HEK293 (cell line): ENCODE measurements at regions not wholly inside any gene's neighbourhood (a gene's known extent, or its start where the extent isn't known, plus 50 kb on each side); places are given as distances from the start of the nearest gene placed in this dataset.

Source experiments
- CTCF ChIA-PET: fragments of 350-600 bp; formaldehyde crosslinking; extraction: SDS; loops from one replicate; lab custom pipeline; 2021; ENCODE audit warnings: antibody characterized with exemption; lab: Yijun Ruan, JAX
- POLR2A ChIA-PET: fragments of 300-600 bp; formaldehyde crosslinking; extraction: SDS; loops from one replicate; lab custom pipeline; 2020; ENCODE audit warnings: antibody characterized with exemption, inconsistent platforms; lab: Yijun Ruan, JAX
- H3K27ac ChIP-seq: fragments of 200-500 bp; sonication (Bioruptor generic); 2 replicates; pipeline ENCODE4 v1.5.1; 2014; ENCODE audit warnings: low read depth, low read length, control low read depth, inconsistent platforms; ENCODE audit errors: extremely low read depth
- H3K36me3 ChIP-seq, 2 experiments: fragments of 200-500 bp in 1 of 2; sonication (Bioruptor generic) in 1 of 2; 1 replicate in 1 of 2; 2 replicates in 1 of 2; pipeline ENCODE4 v1.5.1; 2014 to 2017; ENCODE audit warnings: inconsistent platforms in 2 of 2, low read length in 2 of 2; ENCODE audit not compliant: control insufficient read depth in 2 of 2, insufficient read depth in 1 of 2
- H3K4me1 ChIP-seq: fragments of 200-500 bp; sonication (Bioruptor generic); 2 replicates; pipeline ENCODE4 v1.5.1; 2014; ENCODE audit warnings: mild to moderate bottlenecking, low read length, inconsistent platforms; ENCODE audit not compliant: control insufficient read depth, insufficient read depth
- H3K4me3 ChIP-seq: 2 replicates; pipeline ENCODE4 v1.5.1; 2011; ENCODE audit warnings: low read depth, mild to moderate bottlenecking, control low read depth, low read length, moderate library complexity
- H3K9me3 ChIP-seq: fragments of 200-500 bp; sonication (Bioruptor generic); 2 replicates; pipeline ENCODE4 v1.5.1; 2014; ENCODE audit warnings: low read depth, low read length, inconsistent platforms; ENCODE audit not compliant: control insufficient read depth, insufficient read depth
- BCL11B ChIP-seq: fragments of 450-650 bp; formaldehyde crosslinking; IDR thresholded peaks from 2 replicates; pipeline ENCODE4 v1.5.1; 2016; ENCODE audit warnings: low read depth, missing biosample characterization, missing genetic modification characterization
- GLIS1 ChIP-seq: fragments of 450-650 bp; formaldehyde crosslinking; IDR thresholded peaks from 2 replicates; pipeline ENCODE4 v1.5.1; 2016; ENCODE audit warnings: missing biosample characterization, missing genetic modification characterization
- GLIS2 ChIP-seq: fragments of 450-650 bp; formaldehyde crosslinking; IDR thresholded peaks from 2 replicates; pipeline ENCODE4 v1.5.1; 2016; ENCODE audit warnings: missing biosample characterization, missing genetic modification characterization
- HOXA7 ChIP-seq: sonication (generic); formaldehyde crosslinking; IDR thresholded peaks from 2 replicates; pipeline ENCODE4 v1.8.1; 2022; ENCODE audit warnings: missing genetic modification reagents, borderline replicate concordance
- HOXC10 ChIP-seq: sonication (generic); formaldehyde crosslinking; IDR thresholded peaks from 2 replicates; pipeline ENCODE4 v1.8.1; 2023; ENCODE audit warnings: mild to moderate bottlenecking, missing genetic modification reagents
- MYNN ChIP-seq: fragments of 450-650 bp; formaldehyde crosslinking; IDR thresholded peaks from 2 replicates; pipeline ENCODE4 v1.5.1; 2016; ENCODE audit warnings: missing biosample characterization, missing genetic modification characterization, borderline replicate concordance
- PRDM1 ChIP-seq: fragments of 450-650 bp; formaldehyde crosslinking; IDR thresholded peaks from 2 replicates; pipeline ENCODE4; 2016; ENCODE audit warnings: missing biosample characterization, missing genetic modification characterization
- SP2 ChIP-seq: fragments of 450-650 bp; formaldehyde crosslinking; IDR thresholded peaks from 2 replicates; pipeline ENCODE4 v1.5.1; 2016; ENCODE audit warnings: missing biosample characterization, missing genetic modification characterization
- ZBTB1 ChIP-seq: fragments of 450-650 bp; formaldehyde crosslinking; IDR thresholded peaks from 2 replicates; pipeline ENCODE4 v1.5.1; 2016; ENCODE audit warnings: missing biosample characterization, missing genetic modification characterization
- ZBTB48 ChIP-seq: fragments of 450-650 bp; formaldehyde crosslinking; IDR thresholded peaks from 2 replicates; pipeline ENCODE4 v1.5.1; 2016; ENCODE audit warnings: missing biosample characterization, missing genetic modification characterization
- ZNF121 ChIP-seq: fragments of 450-650 bp; formaldehyde crosslinking; IDR thresholded peaks from 2 replicates; pipeline ENCODE4 v1.5.1; 2016; ENCODE audit warnings: missing biosample characterization, missing genetic modification characterization
- ZNF174 ChIP-seq: fragments of 450-650 bp; formaldehyde crosslinking; IDR thresholded peaks from 2 replicates; pipeline ENCODE4 v1.5.0; 2017; ENCODE audit warnings: missing biosample characterization, mild to moderate bottlenecking, missing genetic modification characterization
- ZNF23 ChIP-seq: fragments of 450-650 bp; formaldehyde crosslinking; IDR thresholded peaks from 2 replicates; pipeline ENCODE4 v1.5.1; 2016; ENCODE audit warnings: missing biosample characterization, missing genetic modification characterization, borderline replicate concordance
- ZNF24 ChIP-seq: fragments of 450-650 bp; formaldehyde crosslinking; IDR thresholded peaks from 2 replicates; pipeline ENCODE4 v1.5.1; 2016; ENCODE audit warnings: missing biosample characterization, missing genetic modification characterization
- ZNF311 ChIP-seq: fragments of 450-650 bp; formaldehyde crosslinking; IDR thresholded peaks from 2 replicates; pipeline ENCODE4 v1.5.1; 2017; ENCODE audit warnings: missing biosample characterization, missing genetic modification characterization, borderline replicate concordance
- ZNF473 ChIP-seq: fragments of 450-650 bp; formaldehyde crosslinking; IDR thresholded peaks from 2 replicates; pipeline ENCODE4 v1.5.1; 2017; ENCODE audit warnings: missing biosample characterization, missing genetic modification characterization
- ZNF529 ChIP-seq: fragments of 450-650 bp; formaldehyde crosslinking; IDR thresholded peaks from 2 replicates; pipeline ENCODE4 v1.5.1; 2017; ENCODE audit warnings: missing genetic modification characterization, missing biosample characterization; ENCODE audit not compliant: insufficient replicate concordance
- ZNF548 ChIP-seq: fragments of 450-650 bp; formaldehyde crosslinking; IDR thresholded peaks from 2 replicates; pipeline ENCODE4 v1.5.1; 2016; ENCODE audit warnings: missing biosample characterization, missing genetic modification characterization
- ZNF571 ChIP-seq: fragments of 450-650 bp; formaldehyde crosslinking; IDR thresholded peaks from 2 replicates; pipeline ENCODE4 v1.5.0; 2017; ENCODE audit warnings: missing biosample characterization, missing genetic modification characterization
- ZNF623 ChIP-seq: fragments of 450-650 bp; formaldehyde crosslinking; IDR thresholded peaks from 2 replicates; pipeline ENCODE4 v1.5.1; 2016; ENCODE audit warnings: missing biosample characterization, missing genetic modification characterization
- ZNF624 ChIP-seq: fragments of 450-650 bp; formaldehyde crosslinking; IDR thresholded peaks from 2 replicates; pipeline ENCODE4 v1.5.1; 2017; ENCODE audit warnings: missing biosample characterization, missing genetic modification characterization
- ZNF670 ChIP-seq: fragments of 450-650 bp; formaldehyde crosslinking; IDR thresholded peaks from 2 replicates; pipeline ENCODE4 v1.5.1; 2016; ENCODE audit warnings: missing biosample characterization, missing genetic modification characterization, low read depth
- ZNF677 ChIP-seq: fragments of 450-650 bp; IDR thresholded peaks from 2 replicates; pipeline ENCODE4 v1.5.0; 2018; ENCODE audit warnings: missing biosample characterization, mild to moderate bottlenecking, missing genetic modification characterization, moderate library complexity
- ZNF701 ChIP-seq: fragments of 450-650 bp; formaldehyde crosslinking; IDR thresholded peaks from 2 replicates; pipeline ENCODE4 v1.5.1; 2016; ENCODE audit warnings: missing biosample characterization, missing genetic modification characterization
- ZNF837 ChIP-seq: fragments of 450-650 bp; formaldehyde crosslinking; IDR thresholded peaks from 2 replicates; pipeline ENCODE4 v1.5.1; 2016; ENCODE audit warnings: missing biosample characterization, missing genetic modification characterization
- ZSCAN16 ChIP-seq: fragments of 450-650 bp; formaldehyde crosslinking; IDR thresholded peaks from 2 replicates; pipeline ENCODE4 v1.5.1; 2016; ENCODE audit warnings: missing biosample characterization, missing genetic modification characterization
- TF ChIP-seq, protein P1 (sequence below): fragments of 450-650 bp; formaldehyde crosslinking; IDR thresholded peaks from 2 replicates; pipeline ENCODE4 v1.5.1; 2016; ENCODE audit warnings: missing biosample characterization, missing genetic modification characterization
- TF ChIP-seq, protein P2 (sequence below): fragments of 450-650 bp; formaldehyde crosslinking; IDR thresholded peaks from 2 replicates; pipeline ENCODE4 v1.5.1; 2016; ENCODE audit warnings: missing biosample characterization, missing genetic modification characterization
- TF ChIP-seq, protein P3 (sequence below): fragments of 450-650 bp; formaldehyde crosslinking; IDR thresholded peaks from 2 replicates; pipeline ENCODE4 v1.5.1; 2016; ENCODE audit warnings: missing biosample characterization, missing genetic modification characterization
- TF ChIP-seq, protein P4 (sequence below): fragments of 450-650 bp; formaldehyde crosslinking; IDR thresholded peaks from 2 replicates; pipeline ENCODE4 v1.5.1; 2016; ENCODE audit warnings: missing biosample characterization, missing genetic modification characterization
- TF ChIP-seq, protein P5 (sequence below): fragments of 450-650 bp; formaldehyde crosslinking; IDR thresholded peaks from 2 replicates; pipeline ENCODE4 v1.5.1; 2016; ENCODE audit warnings: missing biosample characterization, missing genetic modification characterization

DNA sequence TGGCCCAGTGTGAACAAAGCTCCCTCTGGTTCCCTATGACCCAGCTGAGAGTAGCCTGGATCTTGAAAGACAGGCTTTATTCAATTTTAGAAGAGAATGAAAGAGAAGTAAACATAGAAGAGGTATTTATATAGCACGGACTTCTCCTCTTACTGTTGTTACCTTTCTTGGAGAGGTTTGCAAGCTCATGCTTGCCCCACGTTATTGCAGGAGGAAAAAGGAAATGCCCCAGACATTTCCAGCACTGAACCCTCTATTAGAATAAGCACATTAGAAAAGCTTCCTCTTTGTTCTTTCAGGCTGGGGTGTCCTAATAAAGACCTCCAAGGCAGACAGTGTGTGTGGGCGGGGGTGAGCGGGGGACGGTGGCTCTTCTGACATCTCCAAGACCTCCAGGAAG, 98.7 kb upstream of the AGBL1 start:
- no peak for TF ChIP-seq ZBTB48 (tag by site-specific recombination)
- TF ChIP-seq SP2 (tag by site-specific recombination), result no peak
- no peak for TF ChIP-seq ZNF624
- TF ChIP-seq ZNF121, result no peak
- TF ChIP-seq ZSCAN16 (tag by site-specific recombination), result no peak
- no peak for TF ChIP-seq ZNF571 (tag by site-specific recombination)
- TF ChIP-seq ZNF623 (tag by site-specific recombination), result no peak
- no peak for TF ChIP-seq HOXC10 (CRISPR knock-in tag)
- TF ChIP-seq ZNF23 (tag by site-specific recombination), result no peak
- TF ChIP-seq MYNN (tag by site-specific recombination), result no peak
- TF ChIP-seq ZNF677 (tag by site-specific recombination), result no peak
- no peak for TF ChIP-seq ZNF174 (tag by site-specific recombination)
- TF ChIP-seq ZNF548 (tag by site-specific recombination), result no peak
- no peak for TF ChIP-seq ZNF311 (tag by site-specific recombination)
- TF ChIP-seq, protein P1, sequence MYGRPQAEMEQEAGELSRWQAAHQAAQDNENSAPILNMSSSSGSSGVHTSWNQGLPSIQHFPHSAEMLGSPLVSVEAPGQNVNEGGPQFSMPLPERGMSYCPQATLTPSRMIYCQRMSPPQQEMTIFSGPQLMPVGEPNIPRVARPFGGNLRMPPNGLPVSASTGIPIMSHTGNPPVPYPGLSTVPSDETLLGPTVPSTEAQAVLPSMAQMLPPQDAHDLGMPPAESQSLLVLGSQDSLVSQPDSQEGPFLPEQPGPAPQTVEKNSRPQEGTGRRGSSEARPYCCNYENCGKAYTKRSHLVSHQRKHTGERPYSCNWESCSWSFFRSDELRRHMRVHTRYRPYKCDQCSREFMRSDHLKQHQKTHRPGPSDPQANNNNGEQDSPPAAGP (tag by site-specific recombination), result no peak
- ChIA-PET POLR2A (no interaction called here), CTCF (interaction anchor here (1.9 kb wide), 1 partner anchor 116 kb away, joined by 4 read pairs; no protein-coding TSS in a partner anchor)
- no peaks in the 10 kb centered on the region for H3K4me1 ChIP-seq
- no peaks in the 10 kb centered on the region for H3K9me3 ChIP-seq
- no peaks in the 10 kb centered on the region for H3K36me3 ChIP-seq
- no peak overlapping the region for H3K4me3 ChIP-seq
- no peak overlapping the region for H3K27ac ChIP-seq

DNA sequence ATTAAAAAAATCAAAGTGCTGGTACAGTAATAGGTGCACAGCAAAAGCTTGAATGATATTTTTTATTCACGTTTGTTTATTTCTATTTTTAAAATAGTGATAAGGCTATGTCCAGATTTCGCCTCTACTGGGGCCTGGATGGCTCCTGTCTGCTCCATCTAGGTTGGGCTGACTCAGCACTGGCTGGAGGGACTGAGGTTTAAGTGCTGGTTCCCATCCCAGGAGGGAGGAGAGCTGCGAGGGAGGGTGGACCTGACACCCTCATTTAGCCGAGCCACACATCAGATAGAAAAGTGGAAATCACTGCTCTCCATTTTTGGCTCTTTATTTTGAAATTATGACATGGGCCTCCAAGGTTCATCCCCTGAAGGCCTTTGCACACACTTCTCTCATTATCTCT, 95.4 kb upstream of the AGBL1 start:
- Histone ChIP-seq H3K4me1 (no peaks in the 10 kb centered on the region), H3K4me3 (no peak overlapping the region), H3K36me3 (no peaks in the 10 kb centered on the region), H3K9me3 (no peaks in the 10 kb centered on the region), H3K27ac (no peak overlapping the region)
- ChIA-PET POLR2A (no interaction called here), CTCF (no interaction called here)
- TF ChIP-seq ZNF24 (tag by site-specific recombination) (no peak), ZNF837 (no peak), ZNF624 (no peak), ZBTB1 (tag by site-specific recombination) (no peak), GLIS2 (tag by site-specific recombination) (no peak), GLIS1 (tag by site-specific recombination) (no peak), ZNF529 (no peak), ZNF670 (tag by site-specific recombination) (no peak), PRDM1 (no peak), ZNF473 (tag by site-specific recombination) (no peak), HOXA7 (no peak), ZNF701 (tag by site-specific recombination) (no peak), BCL11B (tag by site-specific recombination) (no peak)
- TF ChIP-seq, protein P2, sequence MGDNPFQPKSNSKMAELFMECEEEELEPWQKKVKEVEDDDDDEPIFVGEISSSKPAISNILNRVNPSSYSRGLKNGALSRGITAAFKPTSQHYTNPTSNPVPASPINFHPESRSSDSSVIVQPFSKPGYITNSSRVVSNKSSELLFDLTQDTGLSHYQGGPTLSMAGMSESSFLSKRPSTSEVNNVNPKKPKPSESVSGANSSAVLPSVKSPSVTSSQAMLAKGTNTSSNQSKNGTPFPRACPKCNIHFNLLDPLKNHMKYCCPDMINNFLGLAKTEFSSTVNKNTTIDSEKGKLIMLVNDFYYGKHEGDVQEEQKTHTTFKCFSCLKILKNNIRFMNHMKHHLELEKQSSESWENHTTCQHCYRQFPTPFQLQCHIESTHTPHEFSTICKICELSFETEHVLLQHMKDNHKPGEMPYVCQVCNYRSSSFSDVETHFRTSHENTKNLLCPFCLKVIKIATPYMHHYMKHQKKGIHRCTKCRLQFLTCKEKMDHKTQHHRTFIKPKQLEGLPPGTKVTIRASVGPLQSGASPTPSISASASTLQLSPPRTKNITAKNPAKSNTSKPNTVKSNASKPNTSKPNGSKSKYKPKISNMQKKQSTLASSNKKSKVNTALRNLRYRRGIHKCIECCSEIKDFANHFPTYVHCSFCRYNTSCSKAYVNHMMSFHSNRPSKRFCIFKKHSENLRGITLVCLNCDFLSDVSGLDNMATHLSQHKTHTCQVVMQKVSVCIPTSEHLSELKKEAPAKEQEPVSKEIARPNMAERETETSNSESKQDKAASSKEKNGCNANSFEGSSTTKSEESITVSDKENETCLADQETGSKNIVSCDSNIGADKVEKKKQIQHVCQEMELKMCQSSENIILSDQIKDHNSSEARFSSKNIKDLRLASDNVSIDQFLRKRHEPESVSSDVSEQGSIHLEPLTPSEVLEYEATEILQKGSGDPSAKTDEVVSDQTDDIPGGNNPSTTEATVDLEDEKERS, result no peak
- TF ChIP-seq, protein P3, sequence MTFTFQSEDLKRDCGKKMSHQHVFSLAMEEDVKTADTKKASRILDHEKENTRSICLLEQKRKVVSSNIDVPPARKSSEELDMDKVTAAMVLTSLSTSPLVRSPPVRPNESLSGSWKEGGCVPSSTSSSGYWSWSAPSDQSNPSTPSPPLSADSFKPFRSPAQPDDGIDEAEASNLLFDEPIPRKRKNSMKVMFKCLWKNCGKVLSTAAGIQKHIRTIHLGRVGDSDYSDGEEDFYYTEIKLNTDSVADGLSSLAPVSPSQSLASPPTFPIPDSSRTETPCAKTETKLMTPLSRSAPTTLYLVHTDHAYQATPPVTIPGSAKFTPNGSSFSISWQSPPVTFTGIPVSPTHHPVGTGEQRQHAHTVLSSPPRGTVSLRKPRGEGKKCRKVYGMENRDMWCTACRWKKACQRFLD, result no peak
- TF ChIP-seq, protein P4, sequence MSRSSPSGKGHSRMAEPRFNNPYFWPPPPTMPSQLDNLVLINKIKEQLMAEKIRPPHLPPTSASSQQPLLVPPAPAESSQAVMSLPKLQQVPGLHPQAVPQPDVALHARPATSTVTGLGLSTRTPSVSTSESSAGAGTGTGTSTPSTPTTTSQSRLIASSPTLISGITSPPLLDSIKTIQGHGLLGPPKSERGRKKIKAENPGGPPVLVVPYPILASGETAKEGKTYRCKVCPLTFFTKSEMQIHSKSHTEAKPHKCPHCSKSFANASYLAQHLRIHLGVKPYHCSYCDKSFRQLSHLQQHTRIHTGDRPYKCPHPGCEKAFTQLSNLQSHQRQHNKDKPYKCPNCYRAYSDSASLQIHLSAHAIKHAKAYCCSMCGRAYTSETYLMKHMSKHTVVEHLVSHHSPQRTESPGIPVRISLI (tag by site-specific recombination), result no peak
- TF ChIP-seq, protein P5, sequence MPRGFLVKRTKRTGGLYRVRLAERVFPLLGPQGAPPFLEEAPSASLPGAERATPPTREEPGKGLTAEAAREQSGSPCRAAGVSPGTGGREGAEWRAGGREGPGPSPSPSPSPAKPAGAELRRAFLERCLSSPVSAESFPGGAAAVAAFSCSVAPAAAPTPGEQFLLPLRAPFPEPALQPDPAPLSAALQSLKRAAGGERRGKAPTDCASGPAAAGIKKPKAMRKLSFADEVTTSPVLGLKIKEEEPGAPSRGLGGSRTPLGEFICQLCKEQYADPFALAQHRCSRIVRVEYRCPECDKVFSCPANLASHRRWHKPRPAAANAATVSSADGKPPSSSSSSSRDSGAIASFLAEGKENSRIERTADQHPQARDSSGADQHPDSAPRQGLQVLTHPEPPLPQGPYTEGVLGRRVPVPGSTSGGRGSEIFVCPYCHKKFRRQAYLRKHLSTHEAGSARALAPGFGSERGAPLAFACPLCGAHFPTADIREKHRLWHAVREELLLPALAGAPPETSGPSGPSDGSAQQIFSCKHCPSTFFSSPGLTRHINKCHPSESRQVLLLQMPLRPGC (tag by site-specific recombination), result no peak
